GM19438 (cell line): ENCODE measurements at regions not wholly inside any gene's neighbourhood (a gene's known extent, or its start where the extent isn't known, plus 50 kb on each side); places are given as distances from the start of the nearest gene placed in this dataset.
"Not testable (repeated sequence)": the region's sequence is repeated elsewhere in the genome, so short reads cannot be mapped to it uniquely, and the experiment has no call there.

Experiments
- ATAC-seq: cut with Tn5 transposase; IDR thresholded peaks from one replicate; pipeline ENCODE4 v1.9.1; 2021; ENCODE audit warnings: low read depth; ENCODE audit not compliant: unreplicated experiment

- ATAC-seq, result no peak
Measured at GRCh38 chr5:32916648-32917047, 205.5 kb downstream of the NPR3 start.

- no peak for ATAC-seq
Measured at GRCh38 chr5:32928761-32929160, 217.6 kb downstream of the NPR3 start.

- ATAC-seq, result not testable (repeated sequence)
Measured at GRCh38 chr5:32931438-32931837, 220.3 kb downstream of the NPR3 start.

GRCh38 chr5:32932241-32932935 is 221.3 kb downstream of the NPR3 start:
- ATAC-seq, result no peak

- ATAC-seq, result no peak
Measured at GRCh38 chr5:32933692-32934091, 222.6 kb downstream of the NPR3 start.

- no peak for ATAC-seq
Measured at GRCh38 chr5:32934529-32934928, 223.4 kb downstream of the NPR3 start.

GRCh38 chr5:32935283-32935682 is 224.2 kb downstream of the NPR3 start:
- ATAC-seq, result no peak

GRCh38 chr5:32936329-32936728 is 225.2 kb downstream of the NPR3 start:
- ATAC-seq, result no peak

GRCh38 chr5:32942225-32942989 is 231.3 kb downstream of the NPR3 start:
- ATAC-seq, result no peak

- ATAC-seq, result no peak
Measured at GRCh38 chr5:32949286-32949970, 238.3 kb downstream of the NPR3 start.

GRCh38 chr5:32951003-32951402 is 239.9 kb downstream of the NPR3 start:
- ATAC-seq, result no peak

- no peak for ATAC-seq
Measured at GRCh38 chr5:32951878-32952277, 240.8 kb downstream of the NPR3 start.

- ATAC-seq, result not testable (repeated sequence)
Measured at GRCh38 chr5:32952421-32952820, 241.3 kb downstream of the NPR3 start.

- no peak for ATAC-seq
Measured at GRCh38 chr5:32953694-32954093, 242.6 kb downstream of the NPR3 start.

- ATAC-seq, result no peak
Measured at GRCh38 chr5:32955814-32956213, 244.7 kb downstream of the NPR3 start.

- no peak for ATAC-seq
Measured at GRCh38 chr5:32960340-32961058, 249.4 kb downstream of the NPR3 start.

- ATAC-seq, result no peak
Measured at GRCh38 chr5:32961059-32961415, 249.9 kb downstream of the NPR3 start.

GRCh38 chr5:32964261-32964660 is 253.1 kb downstream of the NPR3 start:
- ATAC-seq, result no peak

- ATAC-seq, result no peak
Measured at GRCh38 chr5:32973646-32974045, 262.5 kb downstream of the NPR3 start.

- ATAC-seq, result no peak
Measured at GRCh38 chr5:32975656-32976375, 264.7 kb downstream of the NPR3 start.
